ENCODE measurements at regions not wholly inside any gene's neighbourhood (a gene's known extent, or its start where the extent isn't known, plus 50 kb on each side); places are given as distances from the start of the nearest gene placed in this dataset.

GRCh38 chr7:157471259-157472125 lies 134.7 kb downstream of the DNAJB6 start:
- Histone ChIP-seq H2BK120ac (ENCODE audit: low read depth, low read length, poor library complexity, severe bottlenecking) (no peak overlapping the region), H4K91ac (ENCODE audit: insufficient read length, low read depth, low read length) (no peak overlapping the region), H3K79me2 (ENCODE audit: insufficient read depth, low read length) (no peaks in the 10 kb centered on the region), H3K4ac (ENCODE audit: low read depth, low read length) (no peak overlapping the region), H4K8ac (replicated peaks; ENCODE audit: insufficient read length, low read depth, low read length) (no peak overlapping the region), H3K18ac (ENCODE audit: insufficient read length, low read depth, low read length) (no peak overlapping the region), H2AFZ (ENCODE audit: low read length) (no peak overlapping the region), H3K9me3 (ENCODE audit: control insufficient read depth, low read depth, low read length) (peaks cover 6% of the 10 kb centered on the region), H2BK5ac (ENCODE audit: insufficient read length, low read length) (no peak overlapping the region), H3K4me1 (ENCODE audit: insufficient read depth, low read length) (no peaks in the 10 kb centered on the region), H2BK15ac (ENCODE audit: low read depth, low read length) (no peak overlapping the region), H3K4me2 (ENCODE audit: insufficient read depth, insufficient read length, low read length) (no peak overlapping the region), H2BK20ac (ENCODE audit: low read depth, low read length, poor library complexity, severe bottlenecking) (no peak overlapping the region), H3K23me2 (ENCODE audit: insufficient read length, low read depth, low read length, poor library complexity, severe bottlenecking) (no peaks in the 10 kb centered on the region), H3K27me3 (ENCODE audit: insufficient read depth, low read length) (no peaks in the 10 kb centered on the region), H4K20me1 (ENCODE audit: control insufficient read depth, insufficient read depth, insufficient read length) (no peaks in the 10 kb centered on the region), H3K79me1 (ENCODE audit: insufficient read depth, low read depth, low read length, poor library complexity, severe bottlenecking) (no peaks in the 10 kb centered on the region), H3K9ac (ENCODE audit: extremely low read depth, insufficient read length, low read length) (no peak overlapping the region), H3T11ph (ENCODE audit: low read length) (no peak overlapping the region), H3K27ac (ENCODE audit: insufficient read length, low read depth, low read length) (no peak overlapping the region), H2AK5ac (ENCODE audit: insufficient read length, low read length) (no peak overlapping the region), H2BK12ac (ENCODE audit: insufficient read length, low read depth, low read length) (no peak overlapping the region), H3K56ac (ENCODE audit: insufficient read length, low read depth, low read length) (no peak overlapping the region), H3K23ac (ENCODE audit: insufficient read length, low read depth, low read length) (no peak overlapping the region), H4K5ac (ENCODE audit: insufficient read length, low read depth, low read length) (no peak overlapping the region), H3K14ac (ENCODE audit: insufficient read depth, low read length) (no peak overlapping the region)
- Mint-ChIP-seq H3K4me3 (no peak overlapping the region), H3K4me1 (peaks cover 6 to 7% of the 10 kb centered on the region in 2 experiments; a peak in 3 of 4 replicates), H3K27ac (no peak overlapping the region), H3K27me3 (ENCODE audit: low read depth) (peaks cover 72% of the 10 kb centered on the region), H3K36me3 (ENCODE audit: insufficient read depth in 1 of 3, low read depth in 3 of 3) (peaks cover 4 to 24% (median 15%) of the 10 kb centered on the region in 3 experiments; a peak in 6 of 7 replicates), H3K9me3 (peaks cover 25 to 27% of the 10 kb centered on the region in 2 experiments)
- peak; percentile 19 for DNase-seq
- no CpG with 5 or more reads among the region's 11 CpGs for WGBS (ENCODE audit: extremely low coverage, insufficient read length, low lambda C conversion rate)
- TF ChIP-seq CTCF (conservative IDR thresholded peaks at IDR 0.05), result no peak

All from H9 (cell line).